Muscle layer of colon (tissue), 2 donors: ENCODE measurements at regions not wholly inside any gene's neighbourhood (a gene's known extent, or its start where the extent isn't known, plus 50 kb on each side); places are given as distances from the start of the nearest gene placed in this dataset.

Experiments used
- H3K27ac ChIP-seq: one replicate; pipeline ENCODE4 v1.7.0; 2013; ENCODE audit warnings: low read depth, mild to moderate bottlenecking, low read length, moderate library complexity
- H3K27me3 ChIP-seq, 2 donors: one replicate each; pipeline ENCODE4 v1.7.0; 2013; ENCODE audit warnings: low read length in 2 of 2, mild to moderate bottlenecking in 2 of 2; ENCODE audit not compliant: insufficient read depth in 2 of 2, control insufficient read depth in 1 of 2
- H3K36me3 ChIP-seq: one replicate; pipeline ENCODE4 v1.7.0; 2013; ENCODE audit warnings: mild to moderate bottlenecking, low read length; ENCODE audit not compliant: insufficient read depth
- H3K4me1 ChIP-seq: one replicate; pipeline ENCODE4 v1.7.0; 2013; ENCODE audit warnings: mild to moderate bottlenecking, low read length; ENCODE audit not compliant: insufficient read depth
- H3K4me3 ChIP-seq, 2 donors: one replicate each; pipeline ENCODE4 v1.7.0; 2013; ENCODE audit warnings: low read length in 2 of 2, low read depth in 1 of 2, mild to moderate bottlenecking in 1 of 2, moderate library complexity in 1 of 2
- H3K9ac ChIP-seq: one replicate; pipeline ENCODE4 v1.7.0; 2013; ENCODE audit warnings: low read length
- H3K9me3 ChIP-seq: one replicate; pipeline ENCODE4 v1.7.0; 2013; ENCODE audit warnings: mild to moderate bottlenecking, low read length
- donor health status: abdominal sarcoma.
- donor health status: Adenocarcinoma of cecum.

DNA sequence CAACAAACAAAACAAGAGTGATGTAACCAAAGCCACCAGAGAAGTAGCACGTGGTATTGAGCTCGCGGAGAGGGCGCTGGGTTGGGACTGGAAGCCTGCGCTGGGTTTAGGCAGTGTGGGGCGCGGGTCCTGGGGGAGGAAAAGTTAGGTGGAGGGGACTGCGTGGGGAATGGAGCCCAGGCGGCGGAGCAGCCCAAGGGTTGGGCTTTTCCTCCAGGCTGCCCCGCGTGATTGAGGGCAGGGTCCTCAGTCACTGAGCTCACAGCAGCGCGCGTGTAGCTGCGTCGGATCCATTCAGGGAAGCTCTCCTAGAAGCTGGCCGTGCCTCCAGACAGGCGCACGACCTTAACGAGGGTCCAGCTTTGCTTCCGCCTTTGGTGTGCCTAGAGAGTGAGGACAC, 357.4 kb downstream of the GALR1 start:
- Histone ChIP-seq H3K4me3 (no peak overlapping the region), H3K36me3 (no peaks in the 10 kb centered on the region), H3K27me3 (no peaks in the 10 kb centered on the region), H3K4me1 (no peaks in the 10 kb centered on the region), H3K27ac (no peak overlapping the region), H3K9me3 (no peaks in the 10 kb centered on the region), H3K9ac (no peak overlapping the region)

DNA sequence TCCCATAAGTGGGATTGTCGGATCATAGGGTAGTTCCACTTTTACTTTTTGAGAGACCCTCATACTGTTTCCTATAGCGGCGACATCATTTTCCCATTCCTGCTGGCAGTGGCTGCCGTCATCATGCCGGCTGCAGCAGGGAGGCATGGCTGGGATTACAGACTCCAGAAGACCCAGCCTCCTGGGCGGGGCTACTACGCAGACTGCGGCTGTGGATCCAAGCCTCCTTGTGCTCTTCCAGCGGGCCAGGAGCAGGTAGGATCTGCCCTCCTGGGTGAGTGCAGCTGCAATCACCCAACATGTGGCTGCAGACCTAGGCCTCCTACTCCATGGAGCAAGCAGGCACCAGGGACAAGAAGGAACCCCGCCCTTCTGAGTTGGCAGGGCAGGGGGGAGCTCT, 359.2 kb downstream of the GALR1 start:
- no peaks in the 10 kb centered on the region for H3K27me3 ChIP-seq
- H3K4me1 ChIP-seq, result no peaks in the 10 kb centered on the region
- H3K27ac ChIP-seq, result no peak overlapping the region
- H3K36me3 ChIP-seq, result no peaks in the 10 kb centered on the region
- no peak overlapping the region for H3K4me3 ChIP-seq
- no peaks in the 10 kb centered on the region for H3K9me3 ChIP-seq
- no peak overlapping the region for H3K9ac ChIP-seq

DNA sequence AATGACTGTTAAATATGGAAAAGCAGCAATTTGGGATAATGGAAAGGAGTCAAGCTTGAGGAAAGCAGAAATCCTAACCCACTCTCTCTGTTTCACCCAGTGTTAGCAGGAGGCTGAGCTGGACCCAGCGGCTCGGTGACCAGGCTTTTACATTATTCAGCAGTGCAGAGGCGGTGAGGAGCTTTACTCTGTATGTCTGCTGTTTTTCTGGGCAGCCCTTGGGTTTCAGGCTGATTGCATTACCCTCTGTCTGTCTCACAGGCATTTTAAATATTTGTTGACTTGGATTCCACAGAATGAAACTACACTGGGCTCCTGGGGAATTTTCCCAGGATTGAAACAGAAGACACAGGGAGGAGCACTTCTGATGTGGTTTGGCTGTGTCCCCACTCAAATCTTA, 368.0 kb downstream of the GALR1 start:
- Histone ChIP-seq H3K4me3 (no peak overlapping the region), H3K27ac (no peak overlapping the region), H3K27me3 (no peaks in the 10 kb centered on the region), H3K36me3 (no peaks in the 10 kb centered on the region), H3K4me1 (no peaks in the 10 kb centered on the region), H3K9ac (no peak overlapping the region), H3K9me3 (no peaks in the 10 kb centered on the region)

DNA sequence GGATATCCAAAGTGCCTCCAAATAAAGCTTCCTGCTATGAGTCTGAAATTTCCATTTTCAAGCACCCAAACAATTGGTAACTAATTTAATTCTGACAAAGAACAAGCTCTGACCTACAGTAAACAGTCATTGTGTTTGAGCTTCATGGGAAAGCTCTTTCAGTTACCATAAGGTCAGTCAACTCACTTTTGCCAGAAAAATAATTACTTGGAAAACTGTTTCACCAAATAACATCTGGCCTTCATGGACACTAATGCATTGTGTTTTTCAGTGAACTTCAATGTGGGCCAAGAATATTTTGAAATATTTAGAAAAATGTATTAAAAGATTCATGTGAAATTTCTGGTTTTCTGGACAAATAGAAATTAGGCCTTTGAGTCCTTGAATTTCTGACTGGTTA, 369.9 kb downstream of the GALR1 start:
- H3K27ac ChIP-seq, result no peak overlapping the region
- H3K27me3 ChIP-seq, result no peaks in the 10 kb centered on the region
- no peak overlapping the region for H3K4me3 ChIP-seq
- H3K9me3 ChIP-seq, result no peaks in the 10 kb centered on the region
- H3K36me3 ChIP-seq, result no peaks in the 10 kb centered on the region
- no peak overlapping the region for H3K9ac ChIP-seq
- H3K4me1 ChIP-seq, result no peaks in the 10 kb centered on the region

DNA sequence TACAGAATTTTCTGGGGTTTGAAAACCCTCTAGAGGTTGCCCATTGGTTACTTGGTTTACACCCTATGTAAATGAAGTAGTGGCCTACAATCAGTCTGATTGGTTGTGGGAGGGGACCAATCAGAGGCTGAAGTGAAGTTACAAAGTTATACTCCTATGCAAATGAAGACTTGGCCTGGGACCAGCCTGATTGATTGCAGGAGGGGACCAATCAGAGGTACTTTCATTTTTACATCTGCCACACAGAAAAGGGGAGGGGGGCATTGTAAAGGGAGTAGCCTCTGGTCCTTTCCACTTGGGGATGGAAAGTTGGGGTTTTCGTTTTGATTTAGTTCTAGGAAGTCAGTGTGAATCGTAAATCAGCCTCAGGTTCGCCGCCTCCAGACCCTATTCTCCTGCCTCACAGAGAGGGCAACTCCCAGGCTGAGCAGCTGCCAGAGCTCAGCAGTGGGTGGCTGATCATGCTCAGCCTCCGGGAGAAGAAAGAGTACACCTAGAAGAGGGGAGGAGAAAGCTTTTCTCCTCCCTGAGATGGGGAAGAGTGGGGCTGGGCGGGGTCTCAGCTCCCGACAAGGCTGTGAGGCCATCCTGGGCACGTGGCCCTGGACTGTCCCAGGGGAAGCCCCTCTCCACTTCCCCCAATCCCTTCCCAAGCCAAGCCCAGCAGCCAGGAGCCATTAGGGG, 372.5 kb downstream of the GALR1 start:
- no peak overlapping the region for H3K4me3 ChIP-seq
- H3K27me3 ChIP-seq, result no peaks in the 10 kb centered on the region
- H3K27ac ChIP-seq, result no peak overlapping the region
- no peaks in the 10 kb centered on the region for H3K9me3 ChIP-seq
- H3K36me3 ChIP-seq, result no peaks in the 10 kb centered on the region
- no peak overlapping the region for H3K9ac ChIP-seq
- H3K4me1 ChIP-seq, result no peaks in the 10 kb centered on the region

DNA sequence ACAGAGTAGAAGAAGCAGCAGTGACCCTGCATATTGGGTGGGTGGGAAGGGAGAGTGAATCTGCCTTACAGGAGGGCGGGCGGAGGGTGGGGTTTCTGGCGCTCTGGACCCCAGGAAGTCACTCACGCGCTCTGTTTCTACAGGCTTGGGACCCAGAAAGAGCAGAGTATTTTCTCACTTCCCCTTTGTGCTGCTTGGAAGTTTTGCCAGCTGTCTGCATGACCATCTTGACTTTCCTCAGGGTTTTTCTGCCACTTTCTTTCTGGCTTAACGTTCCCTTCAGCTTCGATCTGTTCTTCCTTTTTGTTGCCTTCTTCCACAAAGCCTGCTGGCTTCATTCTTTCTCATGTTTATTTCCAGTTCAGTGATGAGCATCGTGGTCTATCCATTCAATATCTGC, 383.1 kb downstream of the GALR1 start:
- no peak overlapping the region for H3K4me3 ChIP-seq
- H3K27ac ChIP-seq, result no peak overlapping the region
- H3K9me3 ChIP-seq, result no peaks in the 10 kb centered on the region
- H3K27me3 ChIP-seq, result no peaks in the 10 kb centered on the region
- no peaks in the 10 kb centered on the region for H3K36me3 ChIP-seq
- no peak overlapping the region for H3K9ac ChIP-seq
- no peaks in the 10 kb centered on the region for H3K4me1 ChIP-seq

DNA sequence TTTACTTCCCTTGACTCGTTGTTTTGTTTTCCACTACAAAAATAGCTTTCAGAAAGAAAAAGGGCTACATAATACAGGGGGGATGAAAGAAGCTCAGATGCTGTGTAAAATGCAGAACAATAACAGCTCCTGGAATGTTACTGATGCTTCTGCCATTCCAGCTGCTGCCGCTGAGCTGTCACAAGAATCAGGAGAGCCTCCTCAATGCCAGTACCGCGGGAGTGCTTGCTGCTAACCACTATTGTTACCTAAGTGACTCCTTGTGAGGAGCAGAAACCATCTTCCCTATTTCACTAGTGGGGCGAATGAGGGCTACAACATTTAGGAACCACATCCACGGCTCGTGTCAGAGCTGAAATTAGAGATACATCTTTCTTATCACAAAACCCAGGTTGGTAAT, 384.8 kb downstream of the GALR1 start:
- no peaks in the 10 kb centered on the region for H3K36me3 ChIP-seq
- H3K9me3 ChIP-seq, result no peaks in the 10 kb centered on the region
- no peaks in the 10 kb centered on the region for H3K27me3 ChIP-seq
- H3K9ac ChIP-seq, result no peak overlapping the region
- H3K4me3 ChIP-seq, result no peak overlapping the region
- H3K27ac ChIP-seq, result no peak overlapping the region
- no peaks in the 10 kb centered on the region for H3K4me1 ChIP-seq

DNA sequence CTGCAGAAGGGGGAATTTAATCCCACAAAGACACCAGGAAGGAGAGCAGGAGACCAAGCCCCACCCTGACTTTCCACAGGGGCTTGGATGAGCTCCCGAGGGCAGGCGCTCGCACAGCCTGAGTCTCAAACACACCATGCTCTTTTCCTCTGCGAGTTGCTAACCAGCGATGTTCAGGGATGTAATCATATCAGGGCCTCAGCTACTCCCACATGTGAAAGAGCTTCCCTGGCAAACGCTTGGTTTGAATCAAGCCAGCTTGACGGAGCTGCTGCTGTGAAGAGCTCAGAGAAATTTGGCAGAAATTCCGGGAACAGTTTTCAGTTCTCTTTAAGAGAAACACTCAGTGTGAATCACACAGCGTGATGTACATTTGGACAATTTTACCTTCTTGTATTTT, 385.8 kb downstream of the GALR1 start:
- H3K36me3 ChIP-seq, result no peaks in the 10 kb centered on the region
- H3K9ac ChIP-seq, result no peak overlapping the region
- no peak overlapping the region for H3K4me3 ChIP-seq
- H3K27me3 ChIP-seq, result no peaks in the 10 kb centered on the region
- no peaks in the 10 kb centered on the region for H3K9me3 ChIP-seq
- no peak overlapping the region for H3K27ac ChIP-seq
- no peaks in the 10 kb centered on the region for H3K4me1 ChIP-seq

DNA sequence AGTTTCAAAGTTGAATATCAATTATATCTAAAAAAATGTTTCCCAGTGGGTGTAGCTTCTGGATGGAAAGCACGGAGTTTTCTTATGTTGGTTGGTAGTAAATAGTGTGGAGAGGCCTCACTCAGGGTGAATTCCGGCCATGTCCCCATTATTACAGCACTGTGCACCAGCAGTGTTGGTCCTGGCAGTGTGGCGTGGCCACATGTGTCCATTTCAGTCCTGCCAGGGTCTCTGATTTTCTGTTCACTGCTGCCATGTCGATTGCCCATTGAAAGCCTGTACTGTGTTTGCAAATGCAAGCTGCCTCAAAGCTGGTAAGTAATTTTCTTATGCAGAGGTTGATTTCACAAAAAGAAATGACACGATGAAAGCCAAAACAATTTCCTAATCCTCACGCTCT, 386.2 kb downstream of the GALR1 start:
- H3K4me3 ChIP-seq, result no peak overlapping the region
- no peak overlapping the region for H3K27ac ChIP-seq
- H3K36me3 ChIP-seq, result no peaks in the 10 kb centered on the region
- H3K9ac ChIP-seq, result no peak overlapping the region
- H3K4me1 ChIP-seq, result no peaks in the 10 kb centered on the region
- H3K9me3 ChIP-seq, result no peaks in the 10 kb centered on the region
- H3K27me3 ChIP-seq, result no peaks in the 10 kb centered on the region

DNA sequence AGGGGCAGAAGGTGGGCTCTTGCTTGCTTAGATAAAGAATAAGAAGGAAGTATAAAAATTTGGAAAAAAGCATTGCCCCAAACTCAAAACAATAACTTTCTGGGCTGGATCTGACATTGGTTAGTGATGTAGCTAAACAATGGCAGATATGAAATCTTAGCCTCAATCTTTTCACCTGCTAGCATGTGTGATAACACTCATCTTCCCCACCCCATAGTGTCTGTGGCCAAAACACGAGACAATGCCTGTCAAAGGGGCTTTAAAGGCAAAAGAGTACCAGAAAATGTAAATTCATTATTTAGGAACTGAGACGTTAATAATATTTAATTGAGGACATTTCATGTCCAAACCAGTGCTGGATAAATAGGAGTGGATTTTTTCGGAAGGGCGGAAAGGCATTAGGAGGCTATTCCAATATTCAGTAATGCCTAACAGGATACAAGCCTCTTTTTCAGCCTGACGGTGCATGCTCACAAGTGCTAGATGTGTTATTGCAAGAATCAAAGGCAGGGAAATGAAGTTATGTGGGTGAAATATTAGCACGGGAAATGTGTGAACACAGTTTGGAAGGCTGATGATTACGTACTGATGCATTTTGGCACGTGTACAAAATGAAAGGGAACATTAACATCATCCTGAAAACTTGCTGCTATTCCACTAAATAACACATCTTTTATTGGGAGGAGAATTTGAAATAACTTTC, 395.7 kb downstream of the GALR1 start:
- Histone ChIP-seq H3K36me3 (no peaks in the 10 kb centered on the region), H3K27ac (no peak overlapping the region), H3K9ac (no peak overlapping the region), H3K27me3 (no peaks in the 10 kb centered on the region), H3K4me1 (no peaks in the 10 kb centered on the region), H3K4me3 (no peak overlapping the region), H3K9me3 (no peaks in the 10 kb centered on the region)

DNA sequence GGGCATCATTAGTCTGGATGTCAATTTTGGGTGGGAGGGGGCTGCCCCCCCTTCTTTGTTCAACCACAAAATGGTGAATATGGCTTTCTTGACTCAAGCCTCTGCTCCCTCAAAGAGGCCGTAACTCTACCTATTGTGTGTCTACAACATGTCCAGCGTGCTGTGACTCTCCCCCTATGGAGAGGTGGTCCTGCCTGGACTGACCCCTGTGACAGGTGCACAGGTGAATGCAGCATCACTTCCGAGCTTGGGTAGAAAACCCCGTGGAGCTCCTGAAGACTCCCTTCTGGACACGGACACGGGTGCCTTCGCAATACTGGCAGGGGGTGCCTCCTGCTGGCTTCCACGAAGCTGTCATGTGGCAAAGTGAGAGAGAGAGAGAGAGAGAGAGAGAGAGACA, 397.8 kb downstream of the GALR1 start:
- no peak overlapping the region for H3K27ac ChIP-seq
- H3K9me3 ChIP-seq, result no peaks in the 10 kb centered on the region
- no peaks in the 10 kb centered on the region for H3K36me3 ChIP-seq
- H3K9ac ChIP-seq, result no peak overlapping the region
- H3K27me3 ChIP-seq, result no peaks in the 10 kb centered on the region
- H3K4me3 ChIP-seq, result no peak overlapping the region
- H3K4me1 ChIP-seq, result no peaks in the 10 kb centered on the region

DNA sequence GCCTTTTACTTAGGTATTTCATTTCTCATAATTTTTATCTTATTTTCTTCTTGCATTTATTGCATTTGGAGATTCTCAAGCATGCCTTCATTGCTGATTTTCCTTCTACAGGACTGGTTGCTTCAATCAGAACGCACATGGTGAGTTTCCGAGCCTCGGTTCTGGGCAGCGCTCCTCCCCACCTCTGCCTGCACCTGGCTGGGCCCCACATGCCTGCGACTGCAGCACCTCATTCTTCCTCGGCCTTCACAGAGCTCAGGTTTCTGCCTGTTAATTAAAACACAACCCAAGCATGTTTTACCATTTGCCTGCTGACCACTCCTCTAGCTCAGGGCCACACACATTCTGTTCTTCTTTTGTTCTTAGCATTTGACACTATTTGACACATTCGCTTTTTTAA, 398.8 kb downstream of the GALR1 start:
- H3K4me1 ChIP-seq, result no peaks in the 10 kb centered on the region
- H3K27ac ChIP-seq, result no peak overlapping the region
- H3K36me3 ChIP-seq, result no peaks in the 10 kb centered on the region
- H3K9ac ChIP-seq, result no peak overlapping the region
- H3K9me3 ChIP-seq, result no peaks in the 10 kb centered on the region
- H3K27me3 ChIP-seq, result no peaks in the 10 kb centered on the region
- H3K4me3 ChIP-seq, result no peak overlapping the region
